Chondrocyte (in vitro differentiated cells): ENCODE measurements at regions not wholly inside any gene's neighbourhood (a gene's known extent, or its start where the extent isn't known, plus 50 kb on each side); places are given as distances from the start of the nearest gene placed in this dataset.
A peak's percentile ranks its signal among the peaks of the same experiment; 100 is the strongest.

Experiments used
- DNase-seq: peaks from one replicate; pipeline ENCODE4 v3.0.0; 2021; ENCODE audit warnings: mixed read lengths, low spot score
- H3K27ac Mint-ChIP-seq: one replicate; pipeline ENCODE4 v1.8.0; 2021; ENCODE audit warnings: mild to moderate bottlenecking, moderate library complexity, mixed read lengths; ENCODE audit not compliant: unreplicated experiment
- H3K27me3 Mint-ChIP-seq: 2 replicates; pipeline ENCODE4 v1.8.0; 2021; ENCODE audit warnings: low read depth, mixed read lengths
- H3K36me3 Mint-ChIP-seq: 2 replicates; pipeline ENCODE4 v1.8.0; 2021; ENCODE audit warnings: low read depth, mixed read lengths
- H3K4me1 Mint-ChIP-seq: 2 replicates; pipeline ENCODE4 v1.8.0; 2021; ENCODE audit warnings: low read depth, mild to moderate bottlenecking, mixed read lengths
- H3K4me3 Mint-ChIP-seq: one replicate; pipeline ENCODE4 v1.8.0; 2021; ENCODE audit warnings: mild to moderate bottlenecking, moderate library complexity, mixed read lengths; ENCODE audit not compliant: unreplicated experiment
- H3K9me3 Mint-ChIP-seq: 2 replicates; pipeline ENCODE4 v1.8.0; 2021; ENCODE audit warnings: low read depth, mixed read lengths
- CTCF ChIP-seq: fragments of 200-600 bp; sonication (generic); IDR thresholded peaks from 2 replicates; pipeline ENCODE4 v1.5.0; 2021; ENCODE audit warnings: antibody characterized with exemption, mild to moderate bottlenecking, moderate library complexity

GRCh38 chr13:80584306-80584705 is 243.4 kb upstream of the SPRY2 start:
- Mint-ChIP-seq H3K36me3 (peaks cover 6% of the 10 kb centered on the region), H3K27me3 (no peaks in the 10 kb centered on the region), H3K9me3 (peaks cover 19% of the 10 kb centered on the region), H3K4me3 (no peak overlapping the region), H3K4me1 (no peaks in the 10 kb centered on the region), H3K27ac (no peak overlapping the region)
- TF ChIP-seq CTCF = no peak
- DNase-seq = no peak

GRCh38 chr13:80577926-80578670 is 237.2 kb upstream of the SPRY2 start:
- Mint-ChIP-seq H3K36me3 (peaks cover 9% of the 10 kb centered on the region), H3K27me3 (no peaks in the 10 kb centered on the region), H3K4me1 (no peaks in the 10 kb centered on the region), H3K9me3 (peaks cover 19% of the 10 kb centered on the region), H3K4me3 (no peak overlapping the region), H3K27ac (no peak overlapping the region)
- no peak for TF ChIP-seq CTCF
- DNase-seq = peak; percentile 48

- no peak overlapping the region for H3K27ac Mint-ChIP-seq
- peaks cover 6% of the 10 kb centered on the region for H3K36me3 Mint-ChIP-seq
- H3K9me3 Mint-ChIP-seq = peaks cover 14% of the 10 kb centered on the region
- H3K4me3 Mint-ChIP-seq = no peak overlapping the region
- TF ChIP-seq CTCF = no peak
- DNase-seq = no peak
- no peaks in the 10 kb centered on the region for H3K4me1 Mint-ChIP-seq
- H3K27me3 Mint-ChIP-seq = no peaks in the 10 kb centered on the region
Measured at GRCh38 chr13:80577285-80577684, 236.4 kb upstream of the SPRY2 start.

GRCh38 chr13:80574113-80574850 is 233.4 kb upstream of the SPRY2 start:
- no peak for TF ChIP-seq CTCF
- Mint-ChIP-seq H3K27ac (no peak overlapping the region), H3K4me1 (no peaks in the 10 kb centered on the region), H3K27me3 (no peaks in the 10 kb centered on the region), H3K4me3 (no peak overlapping the region), H3K9me3 (peaks cover 3% of the 10 kb centered on the region), H3K36me3 (peaks cover 3% of the 10 kb centered on the region)
- no peak for DNase-seq

DNA sequence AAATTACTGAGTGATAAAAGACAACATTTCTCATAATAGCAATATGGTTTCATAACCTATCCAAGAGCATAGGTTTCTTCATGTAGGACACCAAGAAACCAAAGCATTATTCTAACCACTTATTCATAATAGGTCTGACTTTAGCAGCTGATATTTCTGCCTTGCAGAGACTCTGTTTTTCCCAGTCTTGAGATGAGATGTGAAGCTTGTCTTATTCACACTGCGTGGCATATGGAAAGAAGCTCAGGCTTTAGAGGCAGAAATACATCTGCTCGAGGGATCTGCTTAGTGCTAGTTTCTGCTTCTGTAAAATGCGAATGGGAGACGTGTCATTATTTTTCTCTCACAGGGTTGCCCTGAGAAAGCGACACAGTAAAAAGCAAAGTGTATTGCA is 232.0 kb upstream of the SPRY2 start:
- no peak for TF ChIP-seq CTCF
- Mint-ChIP-seq H3K9me3 (no peaks in the 10 kb centered on the region), H3K36me3 (no peaks in the 10 kb centered on the region), H3K4me3 (no peak overlapping the region), H3K27me3 (no peaks in the 10 kb centered on the region), H3K27ac (no peak overlapping the region), H3K4me1 (no peaks in the 10 kb centered on the region)
- no peak for DNase-seq
